Fibroblast of lung (primary cell): ENCODE measurements at regions not wholly inside any gene's neighbourhood (a gene's known extent, or its start where the extent isn't known, plus 50 kb on each side); places are given as distances from the start of the nearest gene placed in this dataset.
"Not testable (repeated sequence)": the region's sequence is repeated elsewhere in the genome, so short reads cannot be mapped to it uniquely, and the experiment has no call there.

Source experiments
- DNase-seq, 2 donors: peaks; one replicate each; pipeline versions ENCODE4 v3.0.0 to v3.0.0-alpha.2; 2010; ENCODE audit warnings: low read depth in 2 of 2
- H2AFZ ChIP-seq: 2 replicates; pipeline ENCODE4 v1.5.1; 2012; ENCODE audit warnings: low read length, control low read depth, inconsistent platforms
- H3K27ac ChIP-seq: 2 replicates; pipeline ENCODE4 v1.5.1; 2011; ENCODE audit warnings: low read length, control low read depth; ENCODE audit not compliant: insufficient read depth
- H3K27me3 ChIP-seq: 2 replicates; pipeline ENCODE4 v1.5.1; 2011; ENCODE audit warnings: mild to moderate bottlenecking, low read length; ENCODE audit not compliant: control insufficient read depth, insufficient read depth
- H3K36me3 ChIP-seq: 2 replicates; pipeline ENCODE4 v1.5.1; 2011; ENCODE audit warnings: low read length; ENCODE audit not compliant: control insufficient read depth, insufficient read depth
- H3K4me1 ChIP-seq: 2 replicates; pipeline ENCODE4 v1.5.1; 2011; ENCODE audit warnings: low read length; ENCODE audit not compliant: control insufficient read depth, insufficient read depth; ENCODE audit errors: extremely low read depth
- H3K4me2 ChIP-seq: 2 replicates; pipeline ENCODE4 v1.5.1; 2011; ENCODE audit warnings: low read length, control low read depth; ENCODE audit not compliant: insufficient read depth; ENCODE audit errors: extremely low read depth
- H3K4me3 ChIP-seq, 4 experiments: fragments of 200-600 bp in 1 of 4; sonication (generic) in 1 of 4; replicated peaks in 1 of 4; 2 replicates each; pipeline ENCODE4 v1.5.1; 2011 to 2016; ENCODE audit warnings: low read length in 4 of 4, low read depth in 3 of 4, mild to moderate bottlenecking in 3 of 4, control low read depth in 2 of 4, inconsistent platforms in 1 of 4, mixed read lengths in 1 of 4; ENCODE audit not compliant: insufficient read depth in 1 of 4; ENCODE audit errors: control extremely low read depth in 1 of 4
- H3K79me2 ChIP-seq: 2 replicates; pipeline ENCODE4 v1.5.1; 2012; ENCODE audit warnings: mild to moderate bottlenecking, low read length, inconsistent platforms; ENCODE audit not compliant: control insufficient read depth, insufficient read depth
- H3K9ac ChIP-seq: 2 replicates; pipeline ENCODE4 v1.5.1; 2011; ENCODE audit warnings: mild to moderate bottlenecking, low read length, control low read depth; ENCODE audit not compliant: insufficient read depth
- H3K9me3 ChIP-seq: 2 replicates; pipeline ENCODE4 v1.5.1; 2012; ENCODE audit warnings: low read depth, low read length; ENCODE audit not compliant: control insufficient read depth, insufficient read depth
- H4K20me1 ChIP-seq: 2 replicates; pipeline ENCODE4 v1.5.1; 2011; ENCODE audit warnings: low read length; ENCODE audit not compliant: control insufficient read depth, insufficient read depth; ENCODE audit errors: extremely low read depth
- EZH2 ChIP-seq: IDR thresholded peaks from 2 replicates; pipeline ENCODE4 v1.5.1; 2012; ENCODE audit warnings: low read length, control low read depth, mild to moderate bottlenecking; ENCODE audit errors: missing control alignments
- TF ChIP-seq, protein P1 (sequence below), 2 donors: IDR thresholded peaks in 1 of 2; conservative IDR thresholded peaks in 1 of 2; 1 replicate in 1 of 2; 2 replicates in 1 of 2; pipeline ENCODE4 v1.5.1; 2011 to 2012; ENCODE audit warnings: low read length in 2 of 2, control low read depth in 1 of 2, inconsistent platforms in 1 of 2, low read depth in 1 of 2, mild to moderate bottlenecking in 1 of 2

DNA sequence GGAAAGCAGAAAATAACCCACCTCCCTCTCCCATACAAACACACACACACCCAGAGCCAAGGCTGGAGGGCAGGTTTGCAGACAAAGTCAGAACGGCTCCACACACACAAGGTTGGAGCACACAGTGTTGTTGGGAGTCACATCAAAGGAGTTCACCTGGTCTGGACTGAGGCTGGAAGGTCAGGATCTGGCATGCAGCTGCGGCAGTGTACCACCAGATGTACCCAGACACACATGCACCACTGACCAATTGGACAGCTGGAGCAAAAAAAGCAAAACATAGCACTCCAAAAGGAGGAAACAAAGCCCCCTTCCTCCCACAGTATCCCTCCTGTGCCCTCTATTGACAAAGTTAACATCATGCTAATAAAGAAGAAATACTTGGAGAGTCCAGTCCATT, 94.6 kb upstream of the KIF2A start:
- Histone ChIP-seq H4K20me1 (no peaks in the 10 kb centered on the region), H2AFZ (no peak overlapping the region), H3K9ac (no peak overlapping the region), H3K9me3 (no peaks in the 10 kb centered on the region), H3K36me3 (no peaks in the 10 kb centered on the region), H3K4me3 (no peak overlapping the region), H3K27me3 (no peaks in the 10 kb centered on the region), H3K4me2 (no peak overlapping the region), H3K79me2 (no peaks in the 10 kb centered on the region), H3K4me1 (no peaks in the 10 kb centered on the region), H3K27ac (no peak overlapping the region)
- DNase-seq = no peak
- TF ChIP-seq, protein P1, sequence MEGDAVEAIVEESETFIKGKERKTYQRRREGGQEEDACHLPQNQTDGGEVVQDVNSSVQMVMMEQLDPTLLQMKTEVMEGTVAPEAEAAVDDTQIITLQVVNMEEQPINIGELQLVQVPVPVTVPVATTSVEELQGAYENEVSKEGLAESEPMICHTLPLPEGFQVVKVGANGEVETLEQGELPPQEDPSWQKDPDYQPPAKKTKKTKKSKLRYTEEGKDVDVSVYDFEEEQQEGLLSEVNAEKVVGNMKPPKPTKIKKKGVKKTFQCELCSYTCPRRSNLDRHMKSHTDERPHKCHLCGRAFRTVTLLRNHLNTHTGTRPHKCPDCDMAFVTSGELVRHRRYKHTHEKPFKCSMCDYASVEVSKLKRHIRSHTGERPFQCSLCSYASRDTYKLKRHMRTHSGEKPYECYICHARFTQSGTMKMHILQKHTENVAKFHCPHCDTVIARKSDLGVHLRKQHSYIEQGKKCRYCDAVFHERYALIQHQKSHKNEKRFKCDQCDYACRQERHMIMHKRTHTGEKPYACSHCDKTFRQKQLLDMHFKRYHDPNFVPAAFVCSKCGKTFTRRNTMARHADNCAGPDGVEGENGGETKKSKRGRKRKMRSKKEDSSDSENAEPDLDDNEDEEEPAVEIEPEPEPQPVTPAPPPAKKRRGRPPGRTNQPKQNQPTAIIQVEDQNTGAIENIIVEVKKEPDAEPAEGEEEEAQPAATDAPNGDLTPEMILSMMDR (conservative IDR thresholded peaks at IDR 0.05 in 1 of 2, IDR thresholded peaks at IDR 0.05 in 1 of 2; ENCODE audit: low read depth in 1 of 2, low read length in 2 of 2) = no peak
- TF ChIP-seq EZH2 = no peak

DNA sequence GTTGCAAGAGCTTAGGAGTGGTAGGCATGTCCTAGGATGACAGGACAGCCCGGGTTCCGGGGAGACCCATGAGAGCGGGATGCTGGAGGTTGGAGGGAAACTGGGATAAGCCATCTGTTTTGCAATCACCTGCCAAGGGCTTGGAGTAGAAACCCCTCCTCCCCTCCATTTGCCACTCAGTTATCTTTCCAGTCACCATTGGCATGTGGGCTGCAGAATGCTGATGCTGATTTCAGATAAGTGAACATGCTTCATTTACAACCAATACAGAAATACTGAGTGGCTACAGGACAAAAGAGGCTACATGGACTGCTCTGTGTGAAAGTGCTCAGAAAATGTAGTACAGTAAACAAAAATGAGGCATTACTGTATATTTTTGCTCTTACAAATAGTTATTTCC, 93.4 kb upstream of the KIF2A start:
- no peaks in the 10 kb centered on the region for H3K9me3 ChIP-seq
- DNase-seq = no peak
- TF ChIP-seq EZH2 = no peak
- TF ChIP-seq, protein P1 (conservative IDR thresholded peaks at IDR 0.05 in 1 of 2, IDR thresholded peaks at IDR 0.05 in 1 of 2; ENCODE audit: low read depth in 1 of 2, low read length in 2 of 2) = no peak

DNA sequence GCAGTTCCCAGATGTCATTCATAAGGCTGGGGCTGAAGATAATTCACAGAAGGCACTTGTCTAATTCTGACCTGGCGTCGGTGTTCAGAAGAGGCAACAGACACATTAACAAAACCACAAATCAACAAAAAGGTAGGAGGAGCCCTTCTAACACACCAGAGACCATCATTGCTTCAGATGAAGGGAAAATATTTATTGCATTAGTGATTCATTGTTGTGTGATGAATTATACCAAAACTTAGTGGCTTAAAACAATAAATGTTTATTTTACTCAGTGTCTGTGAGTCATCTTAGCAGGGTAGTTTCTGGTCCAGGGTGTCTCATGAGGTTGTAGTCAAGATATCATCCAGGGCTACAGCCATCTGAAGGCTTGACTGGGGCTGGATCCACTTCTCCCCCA, 91.3 kb upstream of the KIF2A start:
- no peaks in the 10 kb centered on the region for H4K20me1 ChIP-seq
- H3K4me2 ChIP-seq = no peak overlapping the region
- H3K79me2 ChIP-seq = no peaks in the 10 kb centered on the region
- H3K4me3 ChIP-seq = no peak overlapping the region
- H3K36me3 ChIP-seq = no peaks in the 10 kb centered on the region
- H3K27ac ChIP-seq = no peak overlapping the region
- TF ChIP-seq EZH2 = no peak
- TF ChIP-seq, protein P1 (conservative IDR thresholded peaks at IDR 0.05 in 1 of 2, IDR thresholded peaks at IDR 0.05 in 1 of 2; ENCODE audit: low read depth in 1 of 2, low read length in 2 of 2) = no peak
- H3K9me3 ChIP-seq = no peaks in the 10 kb centered on the region
- H3K9ac ChIP-seq = no peak overlapping the region
- no peaks in the 10 kb centered on the region for H3K4me1 ChIP-seq
- no peaks in the 10 kb centered on the region for H3K27me3 ChIP-seq
- DNase-seq = no peak
- no peak overlapping the region for H2AFZ ChIP-seq

More for the DNA sequence above, 93.4 kb upstream of the KIF2A start:
- no peak overlapping the region for H3K27ac ChIP-seq
- H3K79me2 ChIP-seq = no peaks in the 10 kb centered on the region
- no peaks in the 10 kb centered on the region for H3K27me3 ChIP-seq
- H3K4me3 ChIP-seq = no peak overlapping the region
- no peak overlapping the region for H3K9ac ChIP-seq
- H3K36me3 ChIP-seq = no peaks in the 10 kb centered on the region
- no peaks in the 10 kb centered on the region for H4K20me1 ChIP-seq
- H3K4me2 ChIP-seq = no peak overlapping the region
- H3K4me1 ChIP-seq = no peaks in the 10 kb centered on the region
- no peak overlapping the region for H2AFZ ChIP-seq

DNA sequence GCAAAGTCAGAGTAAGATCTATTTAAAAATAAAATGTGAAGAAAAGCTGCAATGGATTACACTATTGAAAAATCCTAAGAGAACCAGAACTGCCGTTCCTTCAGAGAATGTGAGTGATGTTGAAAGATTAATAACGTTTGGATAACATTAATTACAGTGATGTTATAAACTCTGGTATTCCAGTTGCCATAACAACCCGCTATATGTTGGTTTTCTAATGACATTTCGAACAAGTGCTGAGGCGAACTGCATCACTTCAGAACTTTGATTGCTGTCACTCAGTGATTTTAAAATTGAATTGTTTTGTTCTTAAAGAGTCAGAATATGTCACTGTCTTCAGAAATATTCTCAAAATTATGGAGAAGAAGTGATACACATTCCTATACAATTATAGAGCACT, 89.4 kb upstream of the KIF2A start:
- not testable (repeated sequence) for H3K9ac ChIP-seq, H3K4me1 ChIP-seq, DNase-seq, H4K20me1 ChIP-seq, H3K27me3 ChIP-seq, H3K36me3 ChIP-seq, H3K79me2 ChIP-seq, H3K9me3 ChIP-seq, H3K27ac ChIP-seq, H2AFZ ChIP-seq, H3K4me2 ChIP-seq, H3K4me3 ChIP-seq

DNA sequence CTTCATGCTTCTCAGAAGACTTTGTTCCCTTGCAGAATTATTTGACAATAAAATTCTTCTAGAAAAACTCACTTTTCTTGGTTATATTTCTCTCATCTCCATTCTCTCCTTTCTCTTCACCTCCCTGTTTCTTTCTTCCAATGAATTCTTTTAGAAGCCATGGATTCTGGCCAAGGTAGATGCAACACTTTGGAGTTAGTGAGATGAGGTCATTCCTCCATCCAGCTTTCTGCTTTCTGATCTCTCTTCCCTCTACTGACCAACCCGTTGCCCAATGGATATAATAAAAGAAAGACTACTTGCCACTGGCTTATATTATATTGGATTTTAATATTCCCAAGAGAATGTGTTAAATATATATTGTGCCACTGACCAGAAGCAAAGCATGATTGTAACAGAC, 88.9 kb upstream of the KIF2A start:
- not testable (repeated sequence) for H3K4me1 ChIP-seq, H3K36me3 ChIP-seq, H3K27ac ChIP-seq, H3K4me2 ChIP-seq, H3K9ac ChIP-seq, H2AFZ ChIP-seq, H3K9me3 ChIP-seq, H4K20me1 ChIP-seq, H3K27me3 ChIP-seq, H3K79me2 ChIP-seq, H3K4me3 ChIP-seq
- peak in 1 of 2 donors; percentile 8 for DNase-seq
